ENCODE measurements at regions not wholly inside any gene's neighbourhood (a gene's known extent, or its start where the extent isn't known, plus 50 kb on each side); places are given as distances from the start of the nearest gene placed in this dataset.
"Not testable (repeated sequence)": the region's sequence is repeated elsewhere in the genome, so short reads cannot be mapped to it uniquely, and the experiment has no call there.

GRCh38 chr20:5381527-5381926, 64.8 kb upstream of the PROKR2 start:
- DNase-seq: not testable (repeated sequence)

- DNase-seq: no peak
Observed at GRCh38 chr20:5377484-5377883, 60.7 kb upstream of the PROKR2 start.

GRCh38 chr20:5376228-5376627, 59.5 kb upstream of the PROKR2 start:
- DNase-seq: no peak

GRCh38 chr20:5374171-5374570, 57.4 kb upstream of the PROKR2 start:
- no peak for DNase-seq

GRCh38 chr20:5372371-5372770, 55.6 kb upstream of the PROKR2 start:
- no peak for DNase-seq

GRCh38 chr20:5369629-5370028, 52.9 kb upstream of the PROKR2 start:
- no peak for DNase-seq
